ENCODE measurements at regions not wholly inside any gene's neighbourhood (a gene's known extent, or its start where the extent isn't known, plus 50 kb on each side); places are given as distances from the start of the nearest gene placed in this dataset.
"Not testable (repeated sequence)": the region's sequence is repeated elsewhere in the genome, so short reads cannot be mapped to it uniquely, and the experiment has no call there.

GRCh38 chr3:115403786-115404185 is 219.5 kb upstream of the GAP43 start:
- TF ChIP-seq, protein P1, sequence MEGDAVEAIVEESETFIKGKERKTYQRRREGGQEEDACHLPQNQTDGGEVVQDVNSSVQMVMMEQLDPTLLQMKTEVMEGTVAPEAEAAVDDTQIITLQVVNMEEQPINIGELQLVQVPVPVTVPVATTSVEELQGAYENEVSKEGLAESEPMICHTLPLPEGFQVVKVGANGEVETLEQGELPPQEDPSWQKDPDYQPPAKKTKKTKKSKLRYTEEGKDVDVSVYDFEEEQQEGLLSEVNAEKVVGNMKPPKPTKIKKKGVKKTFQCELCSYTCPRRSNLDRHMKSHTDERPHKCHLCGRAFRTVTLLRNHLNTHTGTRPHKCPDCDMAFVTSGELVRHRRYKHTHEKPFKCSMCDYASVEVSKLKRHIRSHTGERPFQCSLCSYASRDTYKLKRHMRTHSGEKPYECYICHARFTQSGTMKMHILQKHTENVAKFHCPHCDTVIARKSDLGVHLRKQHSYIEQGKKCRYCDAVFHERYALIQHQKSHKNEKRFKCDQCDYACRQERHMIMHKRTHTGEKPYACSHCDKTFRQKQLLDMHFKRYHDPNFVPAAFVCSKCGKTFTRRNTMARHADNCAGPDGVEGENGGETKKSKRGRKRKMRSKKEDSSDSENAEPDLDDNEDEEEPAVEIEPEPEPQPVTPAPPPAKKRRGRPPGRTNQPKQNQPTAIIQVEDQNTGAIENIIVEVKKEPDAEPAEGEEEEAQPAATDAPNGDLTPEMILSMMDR (IDR thresholded peaks at IDR 0.05; ENCODE audit: control extremely low read depth, extremely low read depth, low read depth, missing control alignments): no peak
- DNase-seq (ENCODE audit: extremely low spot score): no peak
- ChIA-PET CTCF (no interaction called here), POLR2A (interaction anchor here (0.5 kb wide), 1 partner anchor 34 kb away, joined by 4 read pairs; no protein-coding TSS in a partner anchor)

DNA sequence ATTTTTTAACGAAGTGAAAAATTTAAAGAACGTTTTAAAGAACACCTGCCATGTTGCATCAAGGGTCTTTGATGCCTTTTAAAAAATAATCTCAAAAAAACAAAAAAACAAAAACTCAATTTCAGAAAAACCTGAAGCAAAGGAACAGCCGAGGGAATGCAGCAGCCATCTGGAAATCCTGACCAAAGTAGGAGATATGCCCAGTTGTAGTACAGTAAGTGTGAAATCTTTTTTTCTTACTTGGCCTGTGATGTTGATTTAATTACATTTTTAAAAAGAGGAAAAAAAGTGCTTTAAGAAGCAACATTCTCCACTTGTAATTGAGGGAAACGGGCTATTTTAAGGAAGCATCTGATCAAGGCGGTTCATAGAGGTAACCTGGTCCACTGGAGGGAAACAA is 213.7 kb upstream of the GAP43 start:
- ChIA-PET POLR2A (no interaction called here), CTCF (interaction anchor here (1.0 kb wide), 1 partner anchor 10 kb away, joined by 3 read pairs; no protein-coding TSS in a partner anchor)
- TF ChIP-seq, protein P1 (IDR thresholded peaks at IDR 0.05; ENCODE audit: control extremely low read depth, extremely low read depth, low read depth, missing control alignments): no peak
- no peak for DNase-seq (ENCODE audit: extremely low spot score)

DNA sequence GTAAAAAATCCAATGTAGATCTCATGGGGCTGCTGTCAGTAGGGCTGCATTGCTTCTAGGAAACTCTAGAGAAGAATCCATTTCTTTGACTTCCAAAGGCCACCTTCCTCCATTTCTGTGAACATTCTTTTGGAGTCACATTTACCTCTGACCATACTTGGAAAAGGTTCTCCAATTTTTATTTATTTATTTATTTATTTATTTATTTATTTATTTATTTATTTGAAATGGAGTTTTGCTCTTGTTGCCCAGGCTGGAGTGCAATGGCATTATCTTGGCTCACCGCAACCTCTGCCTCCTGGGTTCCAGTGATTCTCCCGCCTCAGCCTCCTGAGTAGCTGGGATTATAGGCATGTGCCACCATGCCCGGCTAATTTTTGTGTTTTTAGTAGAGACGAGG is 208.7 kb upstream of the GAP43 start:
- DNase-seq (ENCODE audit: extremely low spot score); POLR2A ChIA-PET: not testable (repeated sequence)

DNA sequence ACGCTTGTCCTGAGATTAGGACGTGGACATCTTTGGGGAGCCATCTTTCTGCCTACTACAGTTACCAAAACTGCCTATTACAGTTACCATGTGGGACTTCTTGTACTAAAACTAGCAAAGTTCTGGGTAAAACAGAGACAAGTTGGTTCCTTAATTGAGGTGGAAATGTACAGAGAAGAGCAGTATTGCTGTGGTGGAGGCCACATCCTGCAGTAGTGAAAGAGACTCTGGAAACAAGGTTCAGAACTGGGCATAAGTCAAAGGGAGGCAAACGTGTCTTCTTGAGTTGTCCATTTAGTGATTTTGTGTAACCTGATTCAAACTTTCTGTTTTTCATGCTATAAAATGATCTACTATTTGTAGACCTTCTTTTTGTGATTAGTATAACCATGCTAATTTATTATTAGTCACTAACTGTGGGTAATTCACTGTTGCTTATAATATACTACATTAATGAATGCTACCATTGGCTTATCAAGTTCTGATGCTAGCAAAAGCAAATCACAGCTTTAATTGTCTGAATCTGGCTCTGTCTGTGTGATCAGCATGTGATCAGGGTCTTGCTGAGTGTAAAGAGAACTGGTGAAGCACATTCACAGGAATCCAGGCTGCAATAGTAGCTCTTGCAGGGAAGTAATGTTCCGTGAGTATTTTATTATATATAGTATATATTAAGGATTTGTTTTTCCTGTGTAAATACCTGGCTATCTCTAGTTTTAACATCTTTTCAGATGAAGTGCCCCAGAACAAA is 207.9 kb upstream of the GAP43 start:
- no peak for DNase-seq (ENCODE audit: extremely low spot score)
- ChIA-PET CTCF (no interaction called here), POLR2A (no interaction called here)
- TF ChIP-seq, protein P1 (IDR thresholded peaks at IDR 0.05; ENCODE audit: control extremely low read depth, extremely low read depth, low read depth, missing control alignments): no peak

More for the DNA sequence above, 208.7 kb upstream of the GAP43 start:
- CTCF ChIA-PET: not testable (repeated sequence)

DNA sequence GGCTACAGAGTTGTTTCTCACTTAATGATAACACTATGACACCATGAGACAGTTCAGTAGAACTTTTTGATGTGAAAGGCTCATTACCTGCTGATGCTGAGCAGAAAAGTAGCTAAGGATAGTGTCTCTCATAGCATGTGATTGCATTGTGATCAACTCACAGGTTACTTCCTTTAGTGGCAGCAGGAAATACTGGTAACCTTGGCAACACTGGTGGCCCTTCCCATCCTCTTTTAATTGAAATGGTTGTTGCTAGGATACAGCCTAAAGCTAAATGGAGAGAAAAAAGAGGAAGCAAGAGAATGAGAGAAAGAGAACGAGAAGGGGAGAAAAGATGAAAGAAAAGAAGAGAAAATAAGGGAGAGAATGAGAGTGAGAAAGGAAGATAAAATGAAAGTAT is 204.7 kb upstream of the GAP43 start:
- TF ChIP-seq, protein P1 (IDR thresholded peaks at IDR 0.05; ENCODE audit: control extremely low read depth, extremely low read depth, low read depth, missing control alignments): no peak
- ChIA-PET POLR2A (no interaction called here), CTCF (interaction anchor here (1.3 kb wide), 1 partner anchor 8 kb away, joined by 3 read pairs; no protein-coding TSS in a partner anchor)
- no peak for DNase-seq (ENCODE audit: extremely low spot score)

GRCh38 chr3:115420086-115420485 is 203.2 kb upstream of the GAP43 start:
- CTCF ChIA-PET: no interaction called here

GRCh38 chr3:115423170-115423569 is 200.1 kb upstream of the GAP43 start:
- TF ChIP-seq, protein P1 (IDR thresholded peaks at IDR 0.05; ENCODE audit: control extremely low read depth, extremely low read depth, low read depth, missing control alignments): no peak
- CTCF ChIA-PET: interaction anchor here (1.3 kb wide), 1 partner anchor 11 kb away, joined by 4 read pairs; no protein-coding TSS in a partner anchor
- POLR2A ChIA-PET: no interaction called here
- no peak for DNase-seq (ENCODE audit: extremely low spot score)

More at GRCh38 chr3:115420086-115420485, 203.2 kb upstream of the GAP43 start:
- no peak for DNase-seq (ENCODE audit: extremely low spot score)
- TF ChIP-seq, protein P1 (IDR thresholded peaks at IDR 0.05; ENCODE audit: control extremely low read depth, extremely low read depth, low read depth, missing control alignments): no peak
- POLR2A ChIA-PET: no interaction called here
